B cell (primary cell): ENCODE measurements at regions not wholly inside any gene's neighbourhood (a gene's known extent, or its start where the extent isn't known, plus 50 kb on each side); places are given as distances from the start of the nearest gene placed in this dataset.

Experiments used
- ATAC-seq: fragments of 200-7000 bp; cut with Tn5 transposase; one replicate; pipeline ENCODE4 v1.10.0; 2021; ENCODE audit warnings: low read depth, mild to moderate bottlenecking, moderate number of reproducible peaks, moderate library complexity
- CTCF ChIA-PET: fragments of 350-600 bp; sonication (Branson Sonifier 250); formaldehyde crosslinking; loops from one replicate; lab custom pipeline; 2021; ENCODE audit warnings: antibody characterized with exemption, inconsistent platforms; lab: Charles Lee
- POLR2A ChIA-PET: fragments of 350-600 bp; sonication (Branson Sonifier 250); formaldehyde crosslinking; loops from one replicate; lab custom pipeline; 2021; ENCODE audit warnings: antibody characterized with exemption; lab: Charles Lee
- DNase-seq: peaks from one replicate; pipeline ENCODE4 v3.0.0; 2013
- H2AFZ ChIP-seq: 2 replicates; pipeline ENCODE4 v1.6.1; 2012; ENCODE audit warnings: mild to moderate bottlenecking, low read depth, low read length; ENCODE audit not compliant: insufficient read depth, poor library complexity, severe bottlenecking
- H3K27ac ChIP-seq, 2 donors: 1 replicate in 1 of 2; 2 replicates in 1 of 2; pipeline ENCODE4 v1.5.1; 2012 to 2013; ENCODE audit warnings: low read length in 2 of 2, mild to moderate bottlenecking in 2 of 2, moderate library complexity in 1 of 2
- H3K27me3 ChIP-seq, 4 experiments: fragments of 200-600 bp in 1 of 4; sonication (generic) in 1 of 4; replicated peaks in 1 of 4; 1 replicate in 2 of 4; 2 replicates in 2 of 4; pipeline versions ENCODE4 v1.6.1 to v1.7.0; 2013 to 2016; ENCODE audit warnings: low read length in 3 of 4, mild to moderate bottlenecking in 2 of 4, mixed read lengths in 1 of 4, moderate library complexity in 1 of 4; ENCODE audit not compliant: insufficient read depth in 4 of 4, control insufficient read depth in 3 of 4; ENCODE audit errors: control extremely low read depth in 1 of 4
- H3K36me3 ChIP-seq, 2 experiments: replicated peaks in 1 of 2; 1 replicate in 1 of 2; 2 replicates in 1 of 2; pipeline versions ENCODE4 v1.6.1 to v1.7.1; 2013; ENCODE audit warnings: low read length in 1 of 2; ENCODE audit not compliant: insufficient read depth in 2 of 2, control insufficient read depth in 1 of 2; ENCODE audit errors: control extremely low read depth in 1 of 2, extremely low read depth in 1 of 2
- H3K4me1 ChIP-seq, 2 donors: fragments of 200-600 bp in 1 of 2; sonication (generic) in 1 of 2; 1 replicate in 1 of 2; 2 replicates in 1 of 2; pipeline versions ENCODE4 v1.5.1 to v1.6.1; 2013 to 2017; ENCODE audit warnings: low read length in 2 of 2; ENCODE audit not compliant: control insufficient read depth in 2 of 2, insufficient read depth in 2 of 2
- H3K4me2 ChIP-seq: replicated peaks from 2 replicates; pipeline ENCODE3; 2012; ENCODE audit warnings: mild to moderate bottlenecking, low read depth, low read length; ENCODE audit not compliant: poor library complexity, severe bottlenecking
- H3K4me3 ChIP-seq, 5 experiments: fragments of 200-600 bp in 1 of 5; sonication (generic) in 1 of 5; 1 replicate in 3 of 5; 2 replicates in 2 of 5; pipeline versions ENCODE4 v1.5.1 to v1.7.0; 2011 to 2016; ENCODE audit warnings: low read length in 4 of 5, mild to moderate bottlenecking in 4 of 5, low read depth in 2 of 5, control low read depth in 1 of 5, moderate library complexity in 1 of 5; ENCODE audit not compliant: insufficient read depth in 1 of 5; ENCODE audit errors: control extremely low read depth in 1 of 5, extremely low read depth in 1 of 5
- H3K79me2 ChIP-seq: fragments of 200-600 bp; sonication (generic); one replicate; pipeline ENCODE4 v1.6.0; 2016; ENCODE audit warnings: low read length; ENCODE audit not compliant: control insufficient read depth, insufficient read depth
- H3K9ac ChIP-seq: fragments of 200-600 bp; sonication (generic); 2 replicates; pipeline ENCODE4 v1.6.1; 2017; ENCODE audit warnings: mild to moderate bottlenecking, low read length, moderate library complexity
- H3K9me3 ChIP-seq, 3 donors: one replicate each; pipeline versions ENCODE4 v1.6.1 to v1.7.1; 2013; ENCODE audit warnings: low read length in 2 of 3; ENCODE audit not compliant: control insufficient read depth in 2 of 3, insufficient read depth in 1 of 3; ENCODE audit errors: control extremely low read depth in 1 of 3
- H4K20me1 ChIP-seq: 2 replicates; pipeline ENCODE4 v1.6.0; 2012; ENCODE audit warnings: mild to moderate bottlenecking, low read length; ENCODE audit not compliant: insufficient read depth, control insufficient read depth, poor library complexity, severe bottlenecking
- H3K27ac Mint-ChIP-seq: one replicate; pipeline ENCODE4 v1.8.0; 2021; ENCODE audit warnings: mixed read lengths
- H3K27me3 Mint-ChIP-seq: one replicate; pipeline ENCODE4 v1.8.0; 2021; ENCODE audit warnings: mixed read lengths
- H3K4me1 Mint-ChIP-seq: one replicate; pipeline ENCODE4 v1.8.0; 2021; ENCODE audit warnings: mixed read lengths
- H3K4me3 Mint-ChIP-seq: one replicate; pipeline ENCODE4 v1.8.0; 2021; ENCODE audit warnings: mixed read lengths
- H3K9me3 Mint-ChIP-seq: one replicate; pipeline ENCODE4 v1.8.0; 2022; ENCODE audit warnings: mixed read lengths; ENCODE audit not compliant: insufficient read depth
- EZH2 ChIP-seq: IDR thresholded peaks from 2 replicates; pipeline ENCODE4 v1.6.1; 2012; ENCODE audit warnings: borderline replicate concordance, low read depth, mild to moderate bottlenecking, moderate library complexity, low read length; ENCODE audit not compliant: insufficient read depth, poor library complexity, severe bottlenecking
- WGBS: methylation state at CpG from one replicate; pipeline ENCODE4 v1.1.5; 2013; ENCODE audit warnings: missing lambda C conversion rate; ENCODE audit not compliant: insufficient coverage; 5-methylcytosine and 5-hydroxymethylcytosine counted together
- intact Hi-C: fragments of 100-400 bp; cut with micrococcal nuclease; formaldehyde crosslinking; loops from one replicate; pipeline ENCODE4 v1.10.0; 2022
- TF ChIP-seq, protein P1 (sequence below): fragments of 200-600 bp; IDR thresholded peaks from one replicate; pipeline ENCODE4 v1.8.0; 2022; ENCODE audit warnings: antibody characterized with exemption, mild to moderate bottlenecking

DNA sequence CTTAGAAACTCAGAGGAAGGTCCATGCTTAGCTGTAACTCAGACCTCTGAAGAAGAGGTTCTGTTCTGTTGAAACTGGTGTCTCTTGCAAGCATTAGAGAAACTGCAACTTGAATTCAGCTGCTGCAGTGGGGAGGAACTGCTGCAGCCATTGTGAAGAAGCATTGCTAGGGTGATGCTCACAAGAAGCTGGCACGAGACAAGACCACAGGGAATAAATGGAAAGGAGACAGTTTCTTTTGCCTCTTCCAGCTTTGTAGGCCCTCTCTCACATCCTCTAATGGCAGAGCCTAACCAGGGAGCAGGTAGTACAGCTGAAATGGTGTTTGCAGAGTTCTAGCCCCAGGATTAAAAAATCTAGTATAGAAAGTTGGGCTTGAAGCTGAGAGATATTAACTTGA, 148.0 kb upstream of the DMAC1 start:
- no peaks in the 10 kb centered on the region for H3K9me3 Mint-ChIP-seq
- CTCF ChIA-PET = no interaction called here
- 33% methylated on average over 1 of the region's 1 CpG for WGBS

DNA sequence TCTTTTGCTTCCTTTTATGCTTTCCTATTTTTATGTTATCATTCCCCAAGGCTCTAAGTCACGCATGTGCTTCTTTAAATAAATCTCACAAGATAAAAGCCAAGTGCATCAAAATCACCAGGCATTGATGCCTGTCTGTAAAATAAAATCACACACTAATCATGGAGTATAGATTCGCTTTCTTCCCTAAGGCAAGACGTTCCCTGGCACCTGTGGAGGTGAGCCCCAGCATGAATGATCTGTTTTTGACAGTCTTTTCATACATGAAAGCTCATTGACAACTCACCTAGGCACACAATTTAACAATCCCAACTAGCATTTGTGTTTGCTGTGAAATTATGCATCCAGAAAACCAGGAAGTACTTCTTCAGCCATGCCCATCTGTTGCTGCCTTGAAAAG, 146.9 kb upstream of the DMAC1 start:
- Mint-ChIP-seq H3K4me1 (peaks cover 7% of the 10 kb centered on the region), H3K4me3 (no peak overlapping the region), H3K9me3 (no peaks in the 10 kb centered on the region), H3K27me3 (no peaks in the 10 kb centered on the region), H3K27ac (no peak overlapping the region)
- POLR2A ChIA-PET = no interaction called here
- H3K27ac ChIP-seq = no peak overlapping the region
- no peaks in the 10 kb centered on the region for H3K79me2 ChIP-seq
- CTCF ChIA-PET = no interaction called here
- DNase-seq (no peak), ATAC-seq (no peak)
- 100% methylated on average over 2 of the region's 3 CpGs for WGBS
- intact Hi-C loops = no loop called here
- H3K9ac ChIP-seq = no peak overlapping the region
- TF ChIP-seq, protein P1, sequence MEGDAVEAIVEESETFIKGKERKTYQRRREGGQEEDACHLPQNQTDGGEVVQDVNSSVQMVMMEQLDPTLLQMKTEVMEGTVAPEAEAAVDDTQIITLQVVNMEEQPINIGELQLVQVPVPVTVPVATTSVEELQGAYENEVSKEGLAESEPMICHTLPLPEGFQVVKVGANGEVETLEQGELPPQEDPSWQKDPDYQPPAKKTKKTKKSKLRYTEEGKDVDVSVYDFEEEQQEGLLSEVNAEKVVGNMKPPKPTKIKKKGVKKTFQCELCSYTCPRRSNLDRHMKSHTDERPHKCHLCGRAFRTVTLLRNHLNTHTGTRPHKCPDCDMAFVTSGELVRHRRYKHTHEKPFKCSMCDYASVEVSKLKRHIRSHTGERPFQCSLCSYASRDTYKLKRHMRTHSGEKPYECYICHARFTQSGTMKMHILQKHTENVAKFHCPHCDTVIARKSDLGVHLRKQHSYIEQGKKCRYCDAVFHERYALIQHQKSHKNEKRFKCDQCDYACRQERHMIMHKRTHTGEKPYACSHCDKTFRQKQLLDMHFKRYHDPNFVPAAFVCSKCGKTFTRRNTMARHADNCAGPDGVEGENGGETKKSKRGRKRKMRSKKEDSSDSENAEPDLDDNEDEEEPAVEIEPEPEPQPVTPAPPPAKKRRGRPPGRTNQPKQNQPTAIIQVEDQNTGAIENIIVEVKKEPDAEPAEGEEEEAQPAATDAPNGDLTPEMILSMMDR = no peak
- no peak for TF ChIP-seq EZH2
- H4K20me1 ChIP-seq = no peaks in the 10 kb centered on the region
- no peak overlapping the region for H3K4me3 ChIP-seq
- no peak overlapping the region for H2AFZ ChIP-seq
- H3K4me1 ChIP-seq = peaks cover 4% of the 10 kb centered on the region in 2 donors
- no peaks in the 10 kb centered on the region for H3K36me3 ChIP-seq
- H3K9me3 ChIP-seq = no peaks in the 10 kb centered on the region
- no peaks in the 10 kb centered on the region for H3K27me3 ChIP-seq
- H3K4me2 ChIP-seq = no peak overlapping the region

More for the DNA sequence above, 148.0 kb upstream of the DMAC1 start:
- Histone ChIP-seq H3K36me3 (no peaks in the 10 kb centered on the region), H3K27me3 (no peaks in the 10 kb centered on the region), H3K9ac (no peak overlapping the region), H3K4me2 (no peak overlapping the region), H3K79me2 (no peaks in the 10 kb centered on the region), H3K9me3 (no peaks in the 10 kb centered on the region), H3K27ac (no peak overlapping the region), H3K4me1 (peaks cover 4% of the 10 kb centered on the region in 2 donors), H3K4me3 (no peak overlapping the region), H2AFZ (peak overlapping the region; percentile 59), H4K20me1 (no peaks in the 10 kb centered on the region)
- intact Hi-C loops = no loop called here
- Mint-ChIP-seq H3K4me3 (no peak overlapping the region), H3K27ac (no peak overlapping the region), H3K27me3 (no peaks in the 10 kb centered on the region), H3K4me1 (peaks cover 7% of the 10 kb centered on the region)
- ATAC-seq (no peak), DNase-seq (no peak)
- POLR2A ChIA-PET = no interaction called here
- TF ChIP-seq, protein P1 = no peak
- TF ChIP-seq EZH2 = no peak
